ENCODE measurements at regions not wholly inside any gene's neighbourhood (a gene's known extent, or its start where the extent isn't known, plus 50 kb on each side); places are given as distances from the start of the nearest gene placed in this dataset.

DNA sequence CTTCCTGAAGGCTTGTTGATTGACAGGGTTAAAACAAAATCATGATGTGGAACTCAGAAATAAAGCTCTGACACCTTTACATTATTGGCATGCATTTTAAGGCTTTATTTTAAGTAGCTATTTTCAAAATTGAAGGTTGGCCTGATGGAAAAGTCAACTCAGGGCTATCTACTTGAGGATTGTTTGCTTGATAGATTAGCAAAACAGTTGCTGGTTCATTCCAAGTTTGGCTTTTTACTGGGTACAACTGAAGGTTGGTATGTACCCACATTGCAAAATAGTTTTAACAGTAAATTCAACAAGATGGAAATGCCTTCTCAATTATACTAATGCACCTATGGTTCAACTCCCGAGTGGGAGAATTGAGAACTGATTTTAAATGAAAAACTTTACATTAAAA is 161.8 kb upstream of the ELL2 start:
- TF ChIP-seq, protein P1, sequence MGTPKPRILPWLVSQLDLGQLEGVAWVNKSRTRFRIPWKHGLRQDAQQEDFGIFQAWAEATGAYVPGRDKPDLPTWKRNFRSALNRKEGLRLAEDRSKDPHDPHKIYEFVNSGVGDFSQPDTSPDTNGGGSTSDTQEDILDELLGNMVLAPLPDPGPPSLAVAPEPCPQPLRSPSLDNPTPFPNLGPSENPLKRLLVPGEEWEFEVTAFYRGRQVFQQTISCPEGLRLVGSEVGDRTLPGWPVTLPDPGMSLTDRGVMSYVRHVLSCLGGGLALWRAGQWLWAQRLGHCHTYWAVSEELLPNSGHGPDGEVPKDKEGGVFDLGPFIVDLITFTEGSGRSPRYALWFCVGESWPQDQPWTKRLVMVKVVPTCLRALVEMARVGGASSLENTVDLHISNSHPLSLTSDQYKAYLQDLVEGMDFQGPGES (IDR thresholded peaks at IDR 0.05; ENCODE audit: low read depth, low read length), result no peak
- TF ChIP-seq RFX5 (IDR thresholded peaks at IDR 0.05; ENCODE audit: low read length) (no peak), ELF1 (IDR thresholded peaks at IDR 0.05) (no peak), TAF1 (IDR thresholded peaks at IDR 0.05; ENCODE audit: borderline replicate concordance, low read depth, low read length) (no peak), MEF2A (IDR thresholded peaks at IDR 0.05; ENCODE audit: borderline replicate concordance, low read depth) (no peak)
- TF ChIP-seq, protein P2, sequence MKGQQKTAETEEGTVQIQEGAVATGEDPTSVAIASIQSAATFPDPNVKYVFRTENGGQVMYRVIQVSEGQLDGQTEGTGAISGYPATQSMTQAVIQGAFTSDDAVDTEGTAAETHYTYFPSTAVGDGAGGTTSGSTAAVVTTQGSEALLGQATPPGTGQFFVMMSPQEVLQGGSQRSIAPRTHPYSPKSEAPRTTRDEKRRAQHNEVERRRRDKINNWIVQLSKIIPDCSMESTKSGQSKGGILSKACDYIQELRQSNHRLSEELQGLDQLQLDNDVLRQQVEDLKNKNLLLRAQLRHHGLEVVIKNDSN (IDR thresholded peaks at IDR 0.05; ENCODE audit: borderline replicate concordance, low read depth), result no peak
- H3K4me2 ChIP-seq, result no peak overlapping the region
- no peak overlapping the region for H2AFZ ChIP-seq (ENCODE audit: low read depth)
- H3K4me1 ChIP-seq (ENCODE audit: control insufficient read depth in 1 of 2, insufficient read depth in 2 of 2, low read depth in 1 of 2, low read length in 1 of 2), result peaks cover 0 to 35% of the 10 kb centered on the region in 2 experiments; a peak in 2 of 4 replicates
- POLR2A ChIA-PET, result no interaction called here
- no peak overlapping the region for H3K9ac ChIP-seq
- H3K27ac ChIP-seq (ENCODE audit: low read depth in 2 of 2, low read length in 1 of 2), result no peak overlapping the region
- no peak overlapping the region for H3K4me3 ChIP-seq (ENCODE audit: low read depth in 2 of 2, low read length in 1 of 2)
- DNase-seq, result no peak
- H3K27me3 ChIP-seq (ENCODE audit: insufficient read depth), result no peaks in the 10 kb centered on the region
- CTCF ChIA-PET, result no interaction called here
- H4K20me1 ChIP-seq (ENCODE audit: insufficient read depth), result no peaks in the 10 kb centered on the region
- 96% methylated on average over 1 of the region's 1 CpG for WGBS (ENCODE audit: low lambda C conversion rate)
- peaks cover 18% of the 10 kb centered on the region for H3F3A ChIP-seq (replicated peaks; ENCODE audit: insufficient read depth)
- no peaks in the 10 kb centered on the region for H3K9me2 ChIP-seq
- H3K9me3 ChIP-seq, result no peaks in the 10 kb centered on the region
- no peaks in the 10 kb centered on the region for H3K79me2 ChIP-seq (ENCODE audit: insufficient read depth)
- H3K36me3 ChIP-seq (replicated peaks in 1 of 2; ENCODE audit: control insufficient read depth in 1 of 2, insufficient read depth in 2 of 2, low read length in 1 of 2), result no peaks in the 10 kb centered on the region

DNA sequence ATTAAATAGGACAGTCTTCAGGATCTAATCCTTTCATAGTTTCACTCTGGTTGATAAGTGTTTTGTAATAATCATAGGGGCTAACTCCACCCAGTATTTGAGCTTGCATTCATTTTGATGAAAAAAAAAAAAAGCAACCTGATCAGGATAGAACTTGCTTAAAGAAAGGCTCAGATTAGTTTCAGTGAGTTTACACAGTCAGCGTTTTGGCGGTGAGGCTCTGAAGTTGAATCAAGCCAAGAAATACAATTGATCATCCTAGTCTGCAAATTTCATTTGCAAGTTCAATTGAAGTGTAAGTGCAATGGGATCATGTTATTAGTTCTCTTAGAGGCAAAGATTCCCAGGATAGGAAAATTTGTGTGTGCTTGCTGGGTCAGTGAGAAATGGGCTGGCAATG is 159.7 kb upstream of the ELL2 start:
- Histone ChIP-seq H2AFZ (ENCODE audit: low read depth) (no peak overlapping the region), H3K27ac (ENCODE audit: low read depth in 2 of 2, low read length in 1 of 2) (no peak overlapping the region), H3K9me3 (no peaks in the 10 kb centered on the region), H3K9me2 (no peaks in the 10 kb centered on the region), H3K4me3 (ENCODE audit: low read depth in 2 of 2, low read length in 1 of 2) (no peak overlapping the region), H3K27me3 (ENCODE audit: insufficient read depth) (no peaks in the 10 kb centered on the region), H4K20me1 (ENCODE audit: insufficient read depth) (no peaks in the 10 kb centered on the region), H3K36me3 (replicated peaks in 1 of 2; ENCODE audit: control insufficient read depth in 1 of 2, insufficient read depth in 2 of 2, low read length in 1 of 2) (no peaks in the 10 kb centered on the region), H3K4me1 (ENCODE audit: control insufficient read depth in 1 of 2, insufficient read depth in 2 of 2, low read depth in 1 of 2, low read length in 1 of 2) (peaks cover 0 to 28% of the 10 kb centered on the region in 2 experiments; a peak in 2 of 4 replicates), H3F3A (replicated peaks; ENCODE audit: insufficient read depth) (peaks cover 19% of the 10 kb centered on the region), H3K4me2 (no peak overlapping the region), H3K9ac (no peak overlapping the region), H3K79me2 (ENCODE audit: insufficient read depth) (no peaks in the 10 kb centered on the region)
- TF ChIP-seq MXI1 (IDR thresholded peaks at IDR 0.05; ENCODE audit: low read depth, low read length) (no peak), JUND (IDR thresholded peaks at IDR 0.05) (no peak), FOXM1 (IDR thresholded peaks at IDR 0.05; ENCODE audit: low read depth) (no peak), SMC3 (IDR thresholded peaks at IDR 0.05; ENCODE audit: low read depth, low read length) (no peak), EP300 (IDR thresholded peaks at IDR 0.05; ENCODE audit: borderline replicate concordance in 1 of 2, low read depth in 1 of 2, low read length in 1 of 2) (no peak), TEAD4 (IDR thresholded peaks at IDR 0.05; ENCODE audit: borderline replicate concordance, insufficient read depth) (no peak), POLR2AphosphoS5 (IDR thresholded peaks at IDR 0.05; ENCODE audit: low read depth, low read length) (no peak), NRF1 (IDR thresholded peaks at IDR 0.05; ENCODE audit: low read depth, low read length) (no peak), RCOR1 (IDR thresholded peaks at IDR 0.05; ENCODE audit: low read length) (no peak), MEF2A (IDR thresholded peaks at IDR 0.05; ENCODE audit: borderline replicate concordance, low read depth) (no peak), RFX5 (IDR thresholded peaks at IDR 0.05; ENCODE audit: low read length) (no peak), TCF12 (IDR thresholded peaks at IDR 0.05) (no peak), FOXJ3 (CRISPR knock-in tag; IDR thresholded peaks at IDR 0.05) (no peak)
- TF ChIP-seq, protein P3, sequence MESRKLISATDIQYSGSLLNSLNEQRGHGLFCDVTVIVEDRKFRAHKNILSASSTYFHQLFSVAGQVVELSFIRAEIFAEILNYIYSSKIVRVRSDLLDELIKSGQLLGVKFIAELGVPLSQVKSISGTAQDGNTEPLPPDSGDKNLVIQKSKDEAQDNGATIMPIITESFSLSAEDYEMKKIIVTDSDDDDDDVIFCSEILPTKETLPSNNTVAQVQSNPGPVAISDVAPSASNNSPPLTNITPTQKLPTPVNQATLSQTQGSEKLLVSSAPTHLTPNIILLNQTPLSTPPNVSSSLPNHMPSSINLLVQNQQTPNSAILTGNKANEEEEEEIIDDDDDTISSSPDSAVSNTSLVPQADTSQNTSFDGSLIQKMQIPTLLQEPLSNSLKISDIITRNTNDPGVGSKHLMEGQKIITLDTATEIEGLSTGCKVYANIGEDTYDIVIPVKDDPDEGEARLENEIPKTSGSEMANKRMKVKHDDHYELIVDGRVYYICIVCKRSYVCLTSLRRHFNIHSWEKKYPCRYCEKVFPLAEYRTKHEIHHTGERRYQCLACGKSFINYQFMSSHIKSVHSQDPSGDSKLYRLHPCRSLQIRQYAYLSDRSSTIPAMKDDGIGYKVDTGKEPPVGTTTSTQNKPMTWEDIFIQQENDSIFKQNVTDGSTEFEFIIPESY (IDR thresholded peaks at IDR 0.05; ENCODE audit: borderline replicate concordance, low read depth), result no peak
- TF ChIP-seq, protein P1 (IDR thresholded peaks at IDR 0.05; ENCODE audit: low read depth, low read length), result no peak
- TF ChIP-seq, protein P4, sequence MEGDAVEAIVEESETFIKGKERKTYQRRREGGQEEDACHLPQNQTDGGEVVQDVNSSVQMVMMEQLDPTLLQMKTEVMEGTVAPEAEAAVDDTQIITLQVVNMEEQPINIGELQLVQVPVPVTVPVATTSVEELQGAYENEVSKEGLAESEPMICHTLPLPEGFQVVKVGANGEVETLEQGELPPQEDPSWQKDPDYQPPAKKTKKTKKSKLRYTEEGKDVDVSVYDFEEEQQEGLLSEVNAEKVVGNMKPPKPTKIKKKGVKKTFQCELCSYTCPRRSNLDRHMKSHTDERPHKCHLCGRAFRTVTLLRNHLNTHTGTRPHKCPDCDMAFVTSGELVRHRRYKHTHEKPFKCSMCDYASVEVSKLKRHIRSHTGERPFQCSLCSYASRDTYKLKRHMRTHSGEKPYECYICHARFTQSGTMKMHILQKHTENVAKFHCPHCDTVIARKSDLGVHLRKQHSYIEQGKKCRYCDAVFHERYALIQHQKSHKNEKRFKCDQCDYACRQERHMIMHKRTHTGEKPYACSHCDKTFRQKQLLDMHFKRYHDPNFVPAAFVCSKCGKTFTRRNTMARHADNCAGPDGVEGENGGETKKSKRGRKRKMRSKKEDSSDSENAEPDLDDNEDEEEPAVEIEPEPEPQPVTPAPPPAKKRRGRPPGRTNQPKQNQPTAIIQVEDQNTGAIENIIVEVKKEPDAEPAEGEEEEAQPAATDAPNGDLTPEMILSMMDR (IDR thresholded peaks at IDR 0.05), result no peak
- TF ChIP-seq, protein P2 (IDR thresholded peaks at IDR 0.05; ENCODE audit: borderline replicate concordance, low read depth), result no peak
- TF ChIP-seq, protein P5, sequence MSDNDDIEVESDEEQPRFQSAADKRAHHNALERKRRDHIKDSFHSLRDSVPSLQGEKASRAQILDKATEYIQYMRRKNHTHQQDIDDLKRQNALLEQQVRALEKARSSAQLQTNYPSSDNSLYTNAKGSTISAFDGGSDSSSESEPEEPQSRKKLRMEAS (IDR thresholded peaks at IDR 0.05; ENCODE audit: low read depth), result no peak
- POLR2A ChIA-PET, result no interaction called here
- DNase-seq, result no peak
- WGBS (ENCODE audit: low lambda C conversion rate), result 98% methylated on average over 2 of the region's 2 CpGs
- CTCF ChIA-PET, result no interaction called here

All from SK-N-SH (cell line).